ENCODE measurements at regions not wholly inside any gene's neighbourhood (a gene's known extent, or its start where the extent isn't known, plus 50 kb on each side); places are given as distances from the start of the nearest gene placed in this dataset.

DNA sequence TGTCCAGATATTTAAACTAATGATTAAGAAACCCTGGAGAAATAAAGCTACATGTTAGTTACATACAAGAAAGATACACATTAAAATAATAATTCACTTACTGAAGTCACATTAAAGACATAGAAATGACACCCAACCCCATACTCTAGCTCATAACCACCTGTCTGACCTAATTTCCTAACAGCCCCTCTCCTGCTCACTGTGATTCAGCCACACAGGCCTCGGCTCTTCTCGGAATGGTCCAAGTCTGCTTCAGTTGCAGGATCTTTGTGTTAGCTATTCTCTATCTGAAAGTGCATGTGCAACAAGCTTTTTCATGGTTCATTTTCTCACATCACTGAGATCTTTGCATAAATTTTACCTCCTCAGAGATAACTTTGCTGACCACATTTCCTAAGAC, 209.8 kb downstream of the TM2D1 start:
- TF ChIP-seq CTCF (conservative IDR thresholded peaks at IDR 0.05; ENCODE audit: low read depth, low read length) = no peak
- TF ChIP-seq EZH2 (IDR thresholded peaks at IDR 0.05; ENCODE audit: low read length, unreplicated experiment) = no peak
- no peak for TF ChIP-seq EZH2phosphoT487 (IDR thresholded peaks at IDR 0.05; ENCODE audit: borderline replicate concordance, low read length)
